KMS-11 (cell line): ENCODE measurements at regions not wholly inside any gene's neighbourhood (a gene's known extent, or its start where the extent isn't known, plus 50 kb on each side); places are given as distances from the start of the nearest gene placed in this dataset.

Source experiments
- H2AFZ ChIP-seq: fragments of 200-600 bp; sonication (generic); 2 replicates; pipeline ENCODE4 v1.6.1; 2016; ENCODE audit warnings: antibody characterized with exemption, mixed run types, low read depth
- H3K27ac ChIP-seq: fragments of 200-600 bp; sonication (generic); 2 replicates; pipeline ENCODE4 v1.6.1; 2016; ENCODE audit warnings: mild to moderate bottlenecking, mixed run types
- H3K27me3 ChIP-seq: fragments of 200-600 bp; sonication (generic); 2 replicates; pipeline ENCODE4 v1.6.1; 2017; ENCODE audit warnings: mild to moderate bottlenecking, low read depth, mixed run types, moderate library complexity; ENCODE audit not compliant: insufficient read depth
- H3K36me3 ChIP-seq: fragments of 200-600 bp; sonication (generic); 2 replicates; pipeline ENCODE4 v1.6.1; 2017; ENCODE audit warnings: mild to moderate bottlenecking, mixed run types; ENCODE audit not compliant: insufficient read depth
- H3K4me1 ChIP-seq: fragments of 200-600 bp; sonication (generic); 2 replicates; pipeline ENCODE4 v1.6.1; 2016; ENCODE audit warnings: mild to moderate bottlenecking, low read depth, mixed run types; ENCODE audit not compliant: poor library complexity, severe bottlenecking
- H3K4me2 ChIP-seq: fragments of 200-600 bp; sonication (generic); 2 replicates; pipeline ENCODE4 v1.7.0; 2016; ENCODE audit warnings: mild to moderate bottlenecking, mixed run types
- H3K4me3 ChIP-seq: fragments of 200-600 bp; sonication (generic); IDR thresholded peaks from 2 replicates; pipeline ENCODE4 v1.6.1; 2017; ENCODE audit warnings: low read depth, low read length, mixed read lengths; ENCODE audit not compliant: insufficient read depth
- H3K79me2 ChIP-seq: fragments of 200-600 bp; sonication (generic); 2 replicates; pipeline ENCODE4 v1.6.1; 2016; ENCODE audit warnings: low read depth, mixed run types; ENCODE audit not compliant: insufficient read depth
- H3K9ac ChIP-seq: fragments of 200-600 bp; sonication (generic); 2 replicates; pipeline ENCODE4 v1.6.1; 2016; ENCODE audit warnings: mild to moderate bottlenecking, mixed run types
- H4K20me1 ChIP-seq: fragments of 200-600 bp; sonication (generic); 2 replicates; pipeline ENCODE4 v1.6.1; 2016; ENCODE audit warnings: mild to moderate bottlenecking, mixed run types; ENCODE audit not compliant: insufficient read depth
- CTCF ChIP-seq: fragments of 200-600 bp; sonication (generic); conservative IDR thresholded peaks from 2 replicates; pipeline ENCODE4 v1.6.1; 2017; ENCODE audit warnings: low read depth, mild to moderate bottlenecking, antibody characterized with exemption, low read length, moderate library complexity, mixed read lengths

- no peak overlapping the region for H2AFZ ChIP-seq
- H3K36me3 ChIP-seq, result no peaks in the 10 kb centered on the region
- no peaks in the 10 kb centered on the region for H3K27me3 ChIP-seq
- no peak overlapping the region for H3K4me2 ChIP-seq
- no peak overlapping the region for H3K9ac ChIP-seq
- no peak overlapping the region for H3K27ac ChIP-seq
- no peaks in the 10 kb centered on the region for H3K4me1 ChIP-seq
- no peaks in the 10 kb centered on the region for H4K20me1 ChIP-seq
- H3K4me3 ChIP-seq, result no peak overlapping the region
- no peaks in the 10 kb centered on the region for H3K79me2 ChIP-seq
- TF ChIP-seq CTCF, result no peak
These were observed 185.6 kb downstream of the SLC7A11 start for GRCh38 chr4:138056541-138056940.

GRCh38 chr4:138055890-138056289 is 186.3 kb downstream of the SLC7A11 start:
- H3K36me3 ChIP-seq, result no peaks in the 10 kb centered on the region
- no peaks in the 10 kb centered on the region for H3K79me2 ChIP-seq
- H3K27ac ChIP-seq, result no peak overlapping the region
- H3K4me3 ChIP-seq, result no peak overlapping the region
- no peaks in the 10 kb centered on the region for H3K4me1 ChIP-seq
- H2AFZ ChIP-seq, result no peak overlapping the region
- TF ChIP-seq CTCF, result no peak
- no peak overlapping the region for H3K9ac ChIP-seq
- H3K27me3 ChIP-seq, result no peaks in the 10 kb centered on the region
- H4K20me1 ChIP-seq, result no peaks in the 10 kb centered on the region
- H3K4me2 ChIP-seq, result no peak overlapping the region

- Histone ChIP-seq H4K20me1 (no peaks in the 10 kb centered on the region), H3K4me3 (no peak overlapping the region), H3K27me3 (no peaks in the 10 kb centered on the region), H3K79me2 (no peaks in the 10 kb centered on the region), H3K36me3 (no peaks in the 10 kb centered on the region), H2AFZ (no peak overlapping the region), H3K9ac (no peak overlapping the region), H3K27ac (no peak overlapping the region), H3K4me2 (no peak overlapping the region), H3K4me1 (no peaks in the 10 kb centered on the region)
- TF ChIP-seq CTCF, result no peak
These were observed 188.4 kb downstream of the SLC7A11 start for GRCh38 chr4:138053641-138054301.

- no peaks in the 10 kb centered on the region for H3K36me3 ChIP-seq
- H4K20me1 ChIP-seq, result no peaks in the 10 kb centered on the region
- no peak overlapping the region for H3K4me2 ChIP-seq
- no peaks in the 10 kb centered on the region for H3K4me1 ChIP-seq
- no peak overlapping the region for H2AFZ ChIP-seq
- H3K79me2 ChIP-seq, result no peaks in the 10 kb centered on the region
- no peak overlapping the region for H3K27ac ChIP-seq
- H3K9ac ChIP-seq, result no peak overlapping the region
- no peak overlapping the region for H3K4me3 ChIP-seq
- no peak for TF ChIP-seq CTCF
- H3K27me3 ChIP-seq, result no peaks in the 10 kb centered on the region
These were observed 189.1 kb downstream of the SLC7A11 start for GRCh38 chr4:138052806-138053632.
